ENCODE measurements at regions not wholly inside any gene's neighbourhood (a gene's known extent, or its start where the extent isn't known, plus 50 kb on each side); places are given as distances from the start of the nearest gene placed in this dataset.

GRCh38 chr11:69395287-69395686 lies 86.2 kb upstream of the LINC01488 start:
- peak overlapping the region in 1 of 2 donors; percentile 29 for H3K27ac Mint-ChIP-seq
- H3K36me3 Mint-ChIP-seq = no peaks in the 10 kb centered on the region
- ATAC-seq (no peak), DNase-seq (ENCODE audit: low spot score in 2 of 2) (no peak)
- H3K9me3 Mint-ChIP-seq = no peaks in the 10 kb centered on the region

GRCh38 chr11:69396051-69396947 lies 85.2 kb upstream of the LINC01488 start:
- DNase-seq (ENCODE audit: low spot score in 2 of 2) (no peak), ATAC-seq (no peak)
- Mint-ChIP-seq H3K36me3 (peaks cover 0 to 3% of the 10 kb centered on the region in 2 donors), H3K9me3 (peaks cover 0 to 2% of the 10 kb centered on the region in 2 donors), H3K27ac (no peak overlapping the region)

DNA sequence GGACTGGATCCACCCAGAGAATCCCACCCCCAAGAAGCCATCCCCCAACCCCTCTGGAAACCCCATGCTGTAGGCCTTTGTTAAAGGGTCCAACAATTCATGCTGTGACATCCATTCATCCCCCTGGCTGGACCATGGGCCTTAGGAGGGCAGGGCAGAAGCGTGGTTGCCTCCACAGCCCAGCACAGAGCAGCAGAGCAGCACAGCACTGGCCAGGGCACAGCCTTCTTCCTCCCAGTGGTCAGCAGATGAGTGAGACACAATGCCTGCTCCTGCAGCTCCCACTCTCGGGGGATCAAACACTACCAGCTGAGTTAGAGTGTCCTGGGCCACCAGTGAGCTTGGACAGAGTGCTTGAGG lies 84.5 kb upstream of the LINC01488 start:
- Mint-ChIP-seq H3K27ac (no peak overlapping the region), H3K9me3 (peaks cover 0 to 5% of the 10 kb centered on the region in 2 donors), H3K36me3 (peaks cover 0 to 7% of the 10 kb centered on the region in 2 donors)
- no peak for DNase-seq (ENCODE audit: low spot score in 2 of 2)
- ATAC-seq = no peak

DNA sequence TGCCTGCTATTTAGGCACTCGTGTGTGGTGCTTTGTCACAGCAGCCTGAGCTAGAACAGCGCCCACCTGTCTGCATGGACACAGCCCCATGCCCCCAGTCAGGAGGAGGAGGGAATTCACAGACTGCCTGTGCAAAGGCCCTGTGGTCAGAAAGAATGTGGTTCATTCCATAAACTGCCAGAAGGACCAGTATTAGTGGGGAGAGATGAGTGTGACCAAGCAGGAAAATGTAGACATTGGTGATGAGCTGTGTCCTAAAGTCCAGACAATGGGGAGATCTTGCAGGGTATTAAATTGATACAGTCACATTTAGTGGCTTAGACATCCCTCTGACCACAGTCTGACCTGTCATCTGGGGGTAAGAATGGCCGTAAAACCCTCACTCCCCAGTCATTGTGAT lies 83.7 kb upstream of the LINC01488 start:
- Mint-ChIP-seq H3K27ac (no peak overlapping the region), H3K36me3 (peaks cover 0 to 7% of the 10 kb centered on the region in 2 donors), H3K9me3 (peaks cover 5 to 6% of the 10 kb centered on the region in 2 donors)
- no peak for ATAC-seq
- no peak for DNase-seq (ENCODE audit: low spot score in 2 of 2)

- DNase-seq (ENCODE audit: low spot score in 2 of 2) (no peak), ATAC-seq (no peak)
- Mint-ChIP-seq H3K27ac (no peak overlapping the region), H3K9me3 (peaks cover 12% of the 10 kb centered on the region in 2 donors), H3K36me3 (peaks cover 8 to 14% of the 10 kb centered on the region in 2 donors)
Measured at GRCh38 chr11:69398529-69399492, 82.7 kb upstream of the LINC01488 start.

DNA sequence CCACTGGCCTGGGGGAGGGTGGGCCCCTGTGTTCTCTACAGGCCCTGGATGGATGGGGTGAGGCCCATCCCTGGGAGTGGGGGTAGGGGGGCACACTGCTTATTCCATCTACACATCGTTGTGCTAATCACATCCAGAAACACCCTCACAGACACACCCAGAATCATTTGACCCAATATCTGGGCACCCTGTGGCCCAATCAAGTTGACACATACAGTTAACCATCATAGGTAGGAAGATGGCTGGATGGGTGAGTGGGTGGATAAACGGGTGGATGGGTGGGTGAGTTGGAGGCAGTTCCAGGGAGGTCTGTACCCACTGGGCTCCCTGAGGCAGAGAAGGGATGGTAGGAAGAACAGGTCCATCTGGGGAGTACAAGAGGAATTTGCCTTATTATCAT lies 81.3 kb upstream of the LINC01488 start:
- no peak for ATAC-seq
- Mint-ChIP-seq H3K36me3 (peaks cover 8 to 14% of the 10 kb centered on the region in 2 donors), H3K27ac (no peak overlapping the region), H3K9me3 (peaks cover 12% of the 10 kb centered on the region in 2 donors)
- DNase-seq (ENCODE audit: low spot score in 2 of 2) = no peak

GRCh38 chr11:69400771-69401590 lies 80.5 kb upstream of the LINC01488 start:
- ATAC-seq (no peak), DNase-seq (ENCODE audit: low spot score in 2 of 2) (no peak)
- Mint-ChIP-seq H3K27ac (no peak overlapping the region), H3K9me3 (peaks cover 12% of the 10 kb centered on the region in 2 donors), H3K36me3 (peaks cover 8 to 14% of the 10 kb centered on the region in 2 donors)

- DNase-seq (ENCODE audit: low spot score in 2 of 2) = no peak
- Mint-ChIP-seq H3K36me3 (peaks cover 8 to 14% of the 10 kb centered on the region in 2 donors), H3K9me3 (peaks cover 12% of the 10 kb centered on the region in 2 donors), H3K27ac (no peak overlapping the region)
- no peak for ATAC-seq
Measured at GRCh38 chr11:69401715-69402114, 79.7 kb upstream of the LINC01488 start.

GRCh38 chr11:69402251-69402887 lies 79.1 kb upstream of the LINC01488 start:
- ATAC-seq = no peak

GRCh38 chr11:69403556-69404215 lies 77.8 kb upstream of the LINC01488 start:
- ATAC-seq (no peak), DNase-seq (ENCODE audit: low spot score in 2 of 2) (no peak)
- no peak overlapping the region for H3K27ac Mint-ChIP-seq
- H3K9me3 Mint-ChIP-seq = peaks cover 12% of the 10 kb centered on the region in 2 donors
- H3K36me3 Mint-ChIP-seq = peaks cover 8 to 14% of the 10 kb centered on the region in 2 donors

More at GRCh38 chr11:69402251-69402887, 79.1 kb upstream of the LINC01488 start:
- no peak overlapping the region for H3K27ac Mint-ChIP-seq
- peaks cover 12% of the 10 kb centered on the region in 2 donors for H3K9me3 Mint-ChIP-seq
- no peak for DNase-seq (ENCODE audit: low spot score in 2 of 2)
- H3K36me3 Mint-ChIP-seq = peaks cover 8 to 14% of the 10 kb centered on the region in 2 donors

DNA sequence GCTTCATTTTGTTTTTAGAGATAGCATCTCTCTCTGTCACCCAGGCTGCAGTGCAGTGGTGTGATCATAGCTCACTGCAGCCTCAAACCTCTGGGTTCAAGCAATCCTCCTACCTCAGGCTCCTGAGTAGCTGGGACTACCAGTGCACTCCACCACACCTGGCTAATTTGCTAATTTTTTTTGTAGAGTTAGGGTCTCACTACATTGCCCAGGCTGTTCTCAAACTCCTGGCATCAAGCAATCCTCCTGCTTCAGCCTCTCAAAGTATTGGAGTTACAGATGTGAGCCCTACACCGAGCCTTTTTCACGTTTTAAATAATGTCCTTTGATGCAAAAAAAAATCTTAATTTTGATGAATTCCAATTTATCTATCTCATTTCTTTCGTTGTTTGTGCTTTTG lies 75.4 kb upstream of the LINC01488 start:
- DNase-seq (ENCODE audit: low spot score in 2 of 2) (no peak), ATAC-seq (no peak)
- Mint-ChIP-seq H3K36me3 (peaks cover 8 to 14% of the 10 kb centered on the region in 2 donors), H3K27ac (no peak overlapping the region), H3K9me3 (peaks cover 12% of the 10 kb centered on the region in 2 donors)

DNA sequence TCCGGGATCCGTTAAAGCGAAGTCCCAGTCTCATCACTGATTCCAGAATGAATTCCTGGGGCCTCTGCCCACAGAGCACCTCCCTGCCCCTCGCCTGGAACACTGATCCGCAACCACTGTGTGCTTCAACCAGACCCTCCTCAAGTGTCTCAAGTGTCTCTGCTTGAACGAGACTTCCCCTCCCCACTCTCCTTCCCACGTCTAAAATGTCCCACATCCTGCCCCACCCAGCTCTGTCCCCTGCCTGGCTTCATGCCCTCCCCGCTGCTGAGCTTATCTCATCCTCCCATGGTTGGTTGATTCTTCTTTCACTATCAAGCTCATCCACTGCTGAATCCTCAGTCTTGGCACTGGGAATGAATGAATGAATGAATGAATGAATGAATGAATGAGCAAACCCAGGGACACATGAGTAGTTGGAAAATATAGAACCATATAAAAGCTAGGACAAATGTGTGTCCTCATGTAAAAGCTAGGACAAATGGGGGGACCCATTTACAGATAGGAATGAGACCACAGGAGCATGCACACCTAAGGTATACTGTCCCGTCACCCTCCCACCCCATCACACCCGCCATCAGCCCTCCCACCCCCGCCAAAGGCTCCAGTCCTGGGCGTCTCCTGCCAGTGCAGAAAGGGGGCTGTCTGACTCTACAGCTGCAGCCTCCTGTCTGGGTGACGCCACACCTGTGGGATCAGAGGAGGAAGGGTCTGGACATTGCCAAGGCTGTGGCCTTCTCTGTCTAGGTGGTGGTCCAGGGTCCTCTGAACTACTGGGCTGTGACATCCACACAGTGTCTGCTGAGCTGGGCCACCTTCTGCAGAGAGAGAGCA lies 71.4 kb upstream of the LINC01488 start:
- Mint-ChIP-seq H3K36me3 (no peaks in the 10 kb centered on the region), H3K9me3 (no peaks in the 10 kb centered on the region), H3K27ac (no peak overlapping the region)
- ATAC-seq = no peak
- DNase-seq (ENCODE audit: low spot score in 2 of 2) = no peak

DNA sequence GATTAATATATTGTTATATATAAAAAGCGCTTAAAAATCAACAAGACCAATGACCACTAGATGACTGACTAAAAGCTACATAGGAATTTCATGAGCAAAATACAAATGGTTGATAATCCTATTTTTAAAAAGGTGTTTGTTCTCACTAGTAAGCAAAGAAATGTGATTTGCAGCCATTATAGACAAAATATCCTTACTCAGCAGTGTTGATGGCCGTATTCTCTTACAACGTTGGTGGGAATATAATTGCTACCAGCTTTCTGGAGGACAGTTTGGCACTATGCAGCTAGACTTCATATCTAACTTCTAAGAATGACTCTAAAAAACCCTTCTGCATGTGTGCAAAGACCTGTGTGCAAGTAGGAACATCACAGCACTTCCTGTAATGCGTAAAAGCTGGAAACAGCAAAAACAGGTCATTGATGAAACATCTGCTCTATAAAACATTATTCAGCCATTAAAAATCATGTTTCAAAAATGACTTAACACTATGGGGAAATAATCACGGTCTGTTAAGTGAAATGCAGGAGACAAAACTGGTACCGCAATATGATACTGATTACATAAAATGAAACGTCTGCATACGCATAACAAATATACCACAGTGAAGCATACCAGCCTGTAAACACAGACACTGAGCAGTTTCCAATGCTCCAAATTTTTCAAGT lies 70.1 kb upstream of the LINC01488 start:
- H3K27ac Mint-ChIP-seq = no peak overlapping the region
- no peaks in the 10 kb centered on the region for H3K9me3 Mint-ChIP-seq
- DNase-seq (ENCODE audit: low spot score in 2 of 2) = no peak
- peak in 1 of 2 donors; percentile 78 for ATAC-seq
- no peaks in the 10 kb centered on the region for H3K36me3 Mint-ChIP-seq

All from activated naive CD4-positive, alpha-beta T cell treated with anti-CD3 and anti-CD28 coated beads, Interleukin-2, amount 50 U/mL, for 72 hours (primary cell).